ENCODE measurements at regions not wholly inside any gene's neighbourhood (a gene's known extent, or its start where the extent isn't known, plus 50 kb on each side); places are given as distances from the start of the nearest gene placed in this dataset.

- TF ChIP-seq CTCF (IDR thresholded peaks at IDR 0.05) (no peak), EP300 (IDR thresholded peaks at IDR 0.05) (no peak), POLR2A (IDR thresholded peaks at IDR 0.05) (no peak), POLR2AphosphoS5 (IDR thresholded peaks at IDR 0.05) (no peak)
Observed at GRCh38 chr19:13574933-13575332, 68.7 kb upstream of the CACNA1A start.
